Skeletal muscle cell (primary cell): ENCODE measurements at regions not wholly inside any gene's neighbourhood (a gene's known extent, or its start where the extent isn't known, plus 50 kb on each side); places are given as distances from the start of the nearest gene placed in this dataset.

Experiments
- DNase-seq: peaks from one replicate; pipeline ENCODE4 v3.0.0-alpha.2; 2010; ENCODE audit warnings: low read depth
- H3K4me3 ChIP-seq: 2 replicates; pipeline ENCODE4 v1.5.1; 2011; ENCODE audit warnings: low read depth, mild to moderate bottlenecking, control low read depth, low read length, moderate library complexity

- no peak overlapping the region for H3K4me3 ChIP-seq
- DNase-seq = no peak
These were observed 1184.5 kb downstream of the BRD1 start for GRCh38 chr22:48643066-48643731.

GRCh38 chr22:48642550-48642949, 1185.1 kb downstream of the BRD1 start:
- no peak for DNase-seq

GRCh38 chr22:48641906-48642475, 1185.7 kb downstream of the BRD1 start:
- no peak for DNase-seq
- no peak overlapping the region for H3K4me3 ChIP-seq

More at GRCh38 chr22:48642550-48642949, 1185.1 kb downstream of the BRD1 start:
- H3K4me3 ChIP-seq = no peak overlapping the region

- no peak overlapping the region for H3K4me3 ChIP-seq
- DNase-seq = no peak
These were observed 1186.5 kb downstream of the BRD1 start for GRCh38 chr22:48640890-48641841.

- DNase-seq = no peak
- H3K4me3 ChIP-seq = no peak overlapping the region
These were observed 1187.6 kb downstream of the BRD1 start for GRCh38 chr22:48639896-48640748.

GRCh38 chr22:48639021-48639795, 1188.5 kb downstream of the BRD1 start:
- no peak for DNase-seq
- no peak overlapping the region for H3K4me3 ChIP-seq

GRCh38 chr22:48637231-48637630, 1190.4 kb downstream of the BRD1 start:
- no peak overlapping the region for H3K4me3 ChIP-seq
- DNase-seq = no peak

- no peak for DNase-seq
- H3K4me3 ChIP-seq = no peak overlapping the region
These were observed 1190.9 kb downstream of the BRD1 start for GRCh38 chr22:48636746-48637145.

GRCh38 chr22:48635816-48636215, 1191.9 kb downstream of the BRD1 start:
- no peak overlapping the region for H3K4me3 ChIP-seq
- DNase-seq = no peak

GRCh38 chr22:48635031-48635430, 1192.6 kb downstream of the BRD1 start:
- H3K4me3 ChIP-seq = no peak overlapping the region

GRCh38 chr22:48633996-48634836, 1193.5 kb downstream of the BRD1 start:
- no peak for DNase-seq

More at GRCh38 chr22:48635031-48635430, 1192.6 kb downstream of the BRD1 start:
- no peak for DNase-seq

GRCh38 chr22:48632646-48633246, 1194.9 kb downstream of the BRD1 start:
- no peak for DNase-seq
- H3K4me3 ChIP-seq = no peak overlapping the region

More at GRCh38 chr22:48633996-48634836, 1193.5 kb downstream of the BRD1 start:
- H3K4me3 ChIP-seq = no peak overlapping the region

GRCh38 chr22:48631288-48631863, 1196.3 kb downstream of the BRD1 start:
- no peak for DNase-seq

GRCh38 chr22:48630848-48631247, 1196.8 kb downstream of the BRD1 start:
- DNase-seq = no peak
- H3K4me3 ChIP-seq = no peak overlapping the region

More at GRCh38 chr22:48631288-48631863, 1196.3 kb downstream of the BRD1 start:
- no peak overlapping the region for H3K4me3 ChIP-seq

GRCh38 chr22:48630433-48630754, 1197.3 kb downstream of the BRD1 start:
- H3K4me3 ChIP-seq = no peak overlapping the region
- no peak for DNase-seq

GRCh38 chr22:48629631-48630432, 1197.8 kb downstream of the BRD1 start:
- H3K4me3 ChIP-seq = no peak overlapping the region
- no peak for DNase-seq
